HTR-8/SVneo (cell line): ENCODE measurements at regions not wholly inside any gene's neighbourhood (a gene's known extent, or its start where the extent isn't known, plus 50 kb on each side); places are given as distances from the start of the nearest gene placed in this dataset.
"Not testable (repeated sequence)": the region's sequence is repeated elsewhere in the genome, so short reads cannot be mapped to it uniquely, and the experiment has no call there.

Experiments used
- DNase-seq: peaks from one replicate; pipeline ENCODE4 v3.0.0; 2011; ENCODE audit warnings: low spot score, mixed read lengths; ENCODE audit not compliant: insufficient read length
- FAIRE-seq: peaks from 2 replicates; lab custom pipeline; 2011; peaks lifted over from hg19 to GRCh38; lab: Jason Lieb, UNC

DNA sequence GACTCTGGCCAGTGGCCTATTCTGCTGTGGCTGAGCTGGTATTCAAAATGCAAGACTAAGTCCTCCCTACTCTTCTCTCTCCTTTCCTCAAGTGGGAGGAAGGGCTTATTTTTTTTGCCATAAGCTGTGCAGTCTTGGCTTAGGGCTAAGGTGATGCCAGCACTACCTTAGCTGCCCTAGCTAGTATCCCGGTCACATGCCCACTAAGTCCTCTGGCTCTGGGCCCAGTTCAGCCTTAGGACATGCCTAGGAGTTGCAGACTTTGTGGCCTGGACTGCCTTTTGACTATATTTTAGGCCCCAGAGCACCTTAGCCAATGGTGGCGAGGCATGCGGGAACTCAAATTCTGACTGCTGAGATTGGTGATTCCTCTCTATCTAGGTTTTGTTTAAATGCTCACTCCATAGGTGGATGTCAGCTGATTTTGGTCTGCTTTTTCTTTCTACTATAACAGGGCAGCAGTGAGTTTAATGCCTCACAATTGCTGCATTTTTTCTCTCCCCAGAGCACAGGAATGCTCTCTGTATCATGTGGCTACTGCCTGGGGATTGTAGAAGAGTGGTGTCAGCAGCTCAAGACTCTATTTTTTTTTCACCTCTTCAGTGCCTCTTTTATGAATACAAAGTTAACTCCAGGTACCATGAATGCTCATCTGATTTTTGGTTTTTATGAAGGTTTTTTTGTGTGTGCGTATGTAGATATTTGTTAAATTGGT is 472.9 kb upstream of the GRID2 start:
- DNase-seq (no peak), FAIRE-seq (no peak)

DNA sequence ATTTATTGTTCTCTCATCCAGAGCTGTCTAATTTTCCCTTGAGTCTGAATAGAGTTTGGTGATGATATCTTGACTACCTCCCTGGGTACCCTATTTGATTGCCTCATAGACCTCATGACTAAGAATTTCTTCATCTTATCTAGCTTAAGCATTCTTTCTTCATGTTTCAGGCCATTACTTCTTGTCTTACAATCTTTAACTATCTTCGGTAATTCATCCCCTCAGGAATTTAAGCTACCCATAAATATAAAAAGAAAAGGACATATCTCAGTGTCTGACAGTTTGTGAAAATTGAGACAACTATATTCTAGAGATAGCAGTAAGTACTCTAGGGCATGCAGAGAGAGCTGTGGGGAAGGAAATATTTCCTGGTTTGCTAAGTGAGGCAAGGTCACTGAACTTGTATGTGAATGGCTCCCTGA is 466.1 kb upstream of the GRID2 start:
- DNase-seq, result peak; percentile 32
- no peak for FAIRE-seq

DNA sequence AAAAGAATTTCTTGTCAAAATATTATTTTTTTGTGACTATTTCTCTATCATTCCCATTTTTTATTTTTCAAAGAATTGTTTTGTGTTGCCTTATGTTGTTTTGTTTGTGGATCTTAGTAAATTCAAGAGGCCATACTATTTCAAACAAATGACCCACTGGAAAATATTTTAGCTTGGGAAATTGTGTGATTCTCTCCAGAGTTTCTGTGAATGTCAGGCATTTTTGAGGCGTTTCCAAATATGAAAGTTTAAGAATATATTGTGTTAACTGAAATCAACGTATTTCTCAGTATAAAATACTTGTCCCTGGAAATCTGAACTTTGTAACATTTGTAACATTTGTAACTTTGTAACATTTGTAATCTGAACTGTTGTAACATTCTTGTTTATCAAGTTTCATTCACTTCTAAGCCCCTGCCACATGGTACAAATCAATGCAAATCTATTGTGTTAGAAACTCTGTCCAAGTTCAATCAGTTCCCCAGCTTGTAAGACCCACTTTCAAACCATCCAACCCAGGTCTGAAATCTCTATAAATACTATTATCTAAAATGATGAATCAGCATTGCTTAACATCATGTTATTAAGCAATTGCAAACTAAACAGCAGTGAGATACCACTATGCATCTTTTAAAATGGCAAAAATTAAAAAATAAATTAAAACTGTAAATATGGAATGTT is 465.4 kb upstream of the GRID2 start:
- no peak for FAIRE-seq
- DNase-seq, result no peak

DNA sequence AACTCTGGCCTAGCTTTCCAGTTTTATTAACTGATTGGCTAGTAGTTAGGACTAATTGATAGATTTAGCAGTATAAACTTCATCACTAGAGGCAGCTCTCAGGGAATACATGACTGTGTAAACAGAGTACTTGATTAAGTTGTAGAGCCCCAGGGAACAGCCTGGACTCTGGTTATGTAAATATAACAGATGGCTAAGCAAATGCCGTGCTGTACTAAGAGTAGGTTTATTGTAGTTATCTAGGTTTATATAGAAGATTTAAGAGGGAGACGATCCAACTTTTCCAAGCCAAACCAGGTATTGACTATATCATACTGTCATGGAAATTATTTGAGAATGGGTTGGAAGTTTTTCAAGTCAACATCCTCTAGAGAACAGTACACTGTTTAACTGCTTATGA is 463.4 kb upstream of the GRID2 start:
- no peak for DNase-seq
- FAIRE-seq, result no peak

DNA sequence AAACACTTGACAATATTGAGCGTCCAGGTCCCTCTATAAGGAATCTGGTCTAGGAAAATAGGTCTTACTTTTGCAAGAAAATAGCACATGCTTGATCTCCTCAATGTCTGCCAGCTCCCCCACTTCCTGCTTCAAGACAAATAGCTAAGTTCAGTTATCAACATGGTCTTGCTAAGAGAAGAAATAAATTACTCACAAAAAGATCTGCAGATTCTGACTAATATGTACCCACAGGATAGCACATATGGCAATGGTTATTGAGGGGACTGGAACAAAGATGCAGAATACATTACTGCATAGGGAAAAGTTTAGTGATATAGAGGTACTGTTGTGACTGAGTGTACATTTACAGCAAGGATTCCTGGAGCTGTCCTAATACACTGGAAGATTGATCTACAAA is 457.5 kb upstream of the GRID2 start:
- no peak for FAIRE-seq
- DNase-seq, result no peak

DNA sequence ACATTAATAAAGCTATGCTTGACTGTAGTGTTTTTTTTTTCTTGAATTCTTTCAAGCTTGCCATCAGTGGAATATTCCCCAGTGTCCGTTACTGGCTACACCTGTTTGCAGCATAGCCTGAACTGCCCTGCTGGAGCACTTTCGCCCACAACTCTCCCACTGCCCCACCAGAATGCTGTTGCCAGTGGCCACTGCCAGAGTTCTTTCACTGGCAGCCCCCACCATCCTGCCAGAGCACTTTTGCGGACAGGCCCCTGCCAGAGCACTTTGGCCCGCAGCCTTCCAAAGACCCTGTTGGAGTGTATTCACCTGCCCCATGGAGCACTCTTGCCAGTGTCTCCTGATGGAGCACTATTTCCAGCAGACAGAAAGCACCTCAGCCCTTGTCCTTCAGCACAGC is 452.3 kb upstream of the GRID2 start:
- DNase-seq (no peak), FAIRE-seq (no peak)

DNA sequence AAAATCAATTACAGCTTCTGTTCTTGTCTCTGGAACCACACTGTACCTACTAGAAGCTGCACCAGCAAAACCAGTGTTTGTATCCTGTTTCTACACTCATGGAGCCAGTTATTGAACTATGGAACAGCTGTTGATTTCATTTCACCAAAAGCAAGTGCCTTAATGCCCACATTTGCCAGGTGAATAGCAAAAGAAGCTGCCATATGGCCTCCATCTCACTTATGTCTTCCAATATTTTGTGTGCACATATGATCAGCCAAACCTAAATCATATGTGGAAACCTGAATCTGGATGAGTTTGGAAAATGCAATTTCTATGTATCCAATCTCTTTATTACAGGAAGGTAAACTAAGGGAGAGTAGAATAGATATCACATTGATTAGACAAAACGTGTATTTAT is 415.8 kb upstream of the GRID2 start:
- DNase-seq (no peak), FAIRE-seq (no peak)

DNA sequence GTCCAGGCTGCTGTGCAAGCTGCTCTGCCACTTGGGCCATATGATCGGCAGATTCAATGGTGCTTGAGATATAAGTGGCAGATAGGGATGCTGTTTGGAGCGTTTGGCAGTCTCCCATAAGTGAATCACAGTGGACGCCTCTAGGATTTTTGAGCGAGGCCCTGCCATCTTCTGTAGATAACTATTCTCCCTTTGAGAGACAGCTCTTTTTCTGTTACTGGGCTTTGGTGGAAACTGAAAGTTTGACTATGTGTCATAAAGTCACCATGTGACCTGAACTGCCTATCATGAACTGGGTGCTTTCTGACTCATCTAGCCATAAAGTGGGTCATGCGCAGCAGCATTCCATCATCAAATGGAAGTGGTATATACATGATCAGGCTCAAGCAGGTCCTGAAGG is 412.5 kb upstream of the GRID2 start:
- not testable (repeated sequence) for FAIRE-seq, DNase-seq

DNA sequence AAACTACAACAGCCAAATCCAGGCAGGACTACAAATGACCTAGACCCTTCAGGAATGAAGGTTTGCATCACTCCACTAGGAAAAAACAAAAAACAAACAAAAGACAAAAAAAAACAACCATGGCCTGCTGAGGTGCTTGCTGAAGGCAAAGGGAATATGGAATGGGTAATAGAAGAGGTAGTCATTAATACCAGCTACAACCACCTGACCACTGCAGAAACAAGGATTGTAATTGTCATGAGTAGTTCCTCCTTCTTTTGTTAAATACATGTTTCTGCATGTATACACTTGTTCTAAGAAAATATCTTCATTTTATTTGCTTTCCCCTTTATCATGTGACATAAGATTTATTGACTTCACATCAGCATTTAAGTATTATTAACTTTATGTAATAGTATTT is 409.8 kb upstream of the GRID2 start:
- no peak for FAIRE-seq
- DNase-seq, result no peak

DNA sequence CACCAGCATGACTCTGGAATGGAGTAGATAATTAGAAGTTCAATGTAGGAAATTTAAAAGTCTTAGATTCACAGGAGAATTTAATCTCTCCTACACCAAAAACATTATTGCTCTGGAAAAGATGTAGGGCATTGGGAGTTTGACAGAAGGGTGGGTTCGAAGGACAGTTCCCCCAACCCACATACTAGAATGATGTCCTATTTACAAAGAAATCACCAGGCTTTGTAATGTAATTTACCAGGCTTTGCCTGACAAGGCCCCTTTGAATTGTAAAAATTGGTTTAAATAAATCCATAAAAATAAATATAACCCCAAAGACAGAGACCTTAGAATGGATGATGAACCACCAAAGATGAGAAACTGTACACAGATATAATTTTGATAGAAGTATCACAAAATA is 399.2 kb upstream of the GRID2 start:
- no peak for FAIRE-seq
- DNase-seq, result no peak

DNA sequence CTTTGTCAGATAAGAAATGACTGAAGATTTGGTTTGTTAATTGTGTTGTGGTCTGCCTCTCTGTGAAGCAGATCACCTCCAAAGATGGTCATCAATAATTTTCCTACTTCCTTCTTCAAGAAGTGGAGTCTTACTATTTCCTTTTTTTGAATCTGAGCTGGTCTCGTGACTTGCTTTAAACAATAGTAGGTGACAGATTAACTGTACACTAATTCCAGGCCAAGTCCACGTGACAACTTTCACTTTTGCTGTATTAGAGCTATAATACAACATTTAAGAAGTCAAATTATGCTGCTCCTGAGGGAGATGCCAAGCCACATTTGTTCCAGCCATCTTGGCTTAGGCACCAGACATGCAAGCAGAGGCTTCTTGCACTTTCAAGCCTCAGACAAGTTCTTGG is 393.8 kb upstream of the GRID2 start:
- DNase-seq (no peak), FAIRE-seq (no peak)

DNA sequence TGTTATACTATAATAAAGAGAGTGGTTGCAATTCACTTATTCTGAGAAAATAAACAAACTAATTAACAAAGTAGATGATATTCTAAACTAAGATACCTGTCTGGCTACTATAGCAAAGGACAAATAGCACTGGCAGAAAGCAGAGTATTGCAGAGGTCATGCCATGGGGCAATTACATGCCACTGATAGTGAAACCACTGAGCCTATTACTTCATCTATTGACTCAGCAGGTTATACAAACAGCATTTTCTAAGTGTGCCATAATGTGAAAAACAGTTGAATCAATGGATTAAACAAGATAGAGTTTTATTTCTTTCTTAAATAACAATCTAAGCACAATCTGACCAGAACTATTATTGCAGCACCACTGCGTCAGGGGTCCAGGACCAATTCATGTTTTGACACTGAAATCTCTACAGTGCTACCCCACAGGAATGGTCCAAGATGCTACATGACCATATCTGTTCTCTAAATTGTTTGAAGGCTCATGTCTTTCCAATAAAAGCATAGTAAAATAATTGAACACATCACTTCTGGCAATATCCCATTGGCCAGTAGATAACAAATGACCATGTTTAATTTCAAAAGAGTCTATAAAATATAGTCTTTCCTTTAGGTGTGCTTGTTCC is 389.5 kb upstream of the GRID2 start:
- DNase-seq (no peak), FAIRE-seq (no peak)

DNA sequence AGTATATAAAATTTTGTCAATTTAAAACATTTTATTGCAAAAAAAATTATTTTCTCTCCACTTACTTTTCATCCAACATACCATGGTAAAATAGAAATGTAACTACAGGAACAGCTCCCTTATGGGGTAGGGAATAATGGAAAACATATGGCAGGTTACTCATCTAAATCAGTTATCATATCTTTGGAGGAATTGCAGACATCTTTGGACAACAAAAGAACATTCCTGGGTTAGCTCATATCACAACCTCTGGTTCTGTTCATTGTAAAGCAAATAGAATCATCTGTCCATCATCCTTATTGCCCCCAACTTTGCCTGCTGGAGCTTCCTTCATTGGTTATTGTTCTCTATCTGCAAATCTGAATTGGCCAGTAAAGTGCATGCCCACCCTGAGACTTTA is 387.5 kb upstream of the GRID2 start:
- DNase-seq (no peak), FAIRE-seq (no peak)

DNA sequence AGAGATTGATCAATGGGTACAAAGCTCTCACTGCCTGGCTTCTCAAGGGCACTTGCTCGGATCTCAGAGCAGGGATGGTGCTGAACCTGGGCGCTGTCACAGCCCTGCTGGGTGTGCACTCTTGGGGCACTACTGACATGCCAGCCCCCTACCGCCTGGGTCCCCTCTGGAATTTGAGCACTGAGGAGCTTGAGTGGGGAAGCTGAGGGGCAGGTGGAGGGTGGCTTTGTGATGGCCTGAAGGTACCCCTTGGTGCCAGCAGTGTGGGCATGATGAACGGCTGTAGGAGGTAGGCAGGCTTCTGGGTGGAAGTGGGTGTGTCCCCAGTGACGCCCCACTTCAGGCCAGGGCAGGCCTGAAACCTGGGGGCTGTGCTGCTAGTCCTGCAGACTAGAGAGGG is 379.1 kb upstream of the GRID2 start:
- no peak for FAIRE-seq

DNA sequence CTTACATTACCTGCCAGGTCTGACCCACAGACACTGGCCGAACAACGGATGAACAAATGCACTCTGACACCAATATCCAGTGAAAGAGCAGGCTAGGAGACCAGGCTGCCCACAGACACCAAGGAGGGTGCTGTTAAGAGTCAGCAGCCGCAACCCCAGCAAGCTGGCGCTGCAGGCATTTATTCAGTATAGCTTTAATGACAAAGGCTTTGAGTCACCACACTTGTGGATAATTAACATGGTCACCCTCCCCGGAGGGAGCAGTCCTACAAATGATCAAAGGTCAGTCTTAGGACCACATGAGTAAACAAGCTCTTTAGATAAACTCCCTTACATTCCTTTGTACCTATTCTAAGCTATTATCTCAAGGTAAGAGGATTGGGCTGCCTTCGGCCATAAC is 368.5 kb upstream of the GRID2 start:
- DNase-seq, result no peak
- FAIRE-seq, result no peak

More for the DNA sequence above, 379.1 kb upstream of the GRID2 start:
- DNase-seq, result no peak

DNA sequence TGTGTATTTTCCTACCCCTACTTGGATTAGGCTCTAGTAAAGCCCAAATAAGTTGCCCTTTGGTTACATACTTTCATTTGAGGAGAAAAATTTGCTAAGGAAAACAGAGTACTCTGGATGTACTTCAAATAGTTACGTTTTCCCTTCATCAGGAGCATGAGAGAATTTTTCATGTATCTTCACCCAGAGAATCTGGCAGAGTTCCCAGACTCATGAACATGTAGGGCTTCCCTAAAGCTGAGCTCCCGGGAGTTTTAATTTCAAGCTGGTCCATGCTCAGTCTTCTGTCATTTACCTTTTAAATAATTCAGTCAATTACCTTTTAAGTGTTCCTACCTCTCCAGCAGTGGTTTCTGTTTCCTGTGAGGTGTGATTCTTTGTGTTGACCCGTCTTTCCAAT is 367.5 kb upstream of the GRID2 start:
- FAIRE-seq, result no peak
- no peak for DNase-seq

DNA sequence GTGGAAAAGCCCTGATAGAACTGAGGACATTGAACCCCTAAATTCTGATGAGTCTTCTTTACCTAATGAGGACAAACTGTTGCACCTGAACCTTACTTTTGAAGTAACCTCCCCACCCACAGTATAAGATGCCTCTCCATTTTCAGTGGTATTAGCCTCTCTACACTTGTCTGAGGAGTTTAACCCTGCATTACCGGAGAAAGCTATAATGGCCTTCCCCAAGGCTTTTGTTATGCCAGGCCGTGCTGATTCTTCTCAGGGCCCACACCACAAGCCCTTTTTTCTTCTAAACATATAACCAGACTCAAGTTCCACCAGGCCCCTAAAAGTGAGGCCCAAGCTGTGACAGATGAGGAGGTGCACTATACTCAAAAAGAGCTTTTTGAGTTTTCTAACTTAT is 345.8 kb upstream of the GRID2 start:
- DNase-seq (no peak), FAIRE-seq (no peak)

DNA sequence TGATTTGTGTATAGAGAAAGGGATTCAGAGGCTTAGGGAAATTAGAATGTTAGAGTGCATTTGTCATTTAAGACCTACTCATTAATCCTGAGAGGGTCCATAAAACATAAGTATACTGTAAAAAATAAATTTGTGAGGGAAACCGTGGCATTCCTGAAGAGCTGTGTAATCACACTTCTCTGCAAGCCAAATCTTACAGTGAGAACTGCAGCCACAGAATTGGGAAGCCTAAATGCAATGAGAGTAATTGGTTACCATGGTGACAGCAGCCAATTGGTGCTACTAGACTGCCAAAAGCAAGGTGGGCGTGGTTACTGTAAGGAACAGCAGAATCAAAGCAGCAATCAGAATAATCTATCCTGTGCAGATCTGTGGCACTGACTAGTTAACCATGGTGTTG is 345.2 kb upstream of the GRID2 start:
- no peak for FAIRE-seq

DNA sequence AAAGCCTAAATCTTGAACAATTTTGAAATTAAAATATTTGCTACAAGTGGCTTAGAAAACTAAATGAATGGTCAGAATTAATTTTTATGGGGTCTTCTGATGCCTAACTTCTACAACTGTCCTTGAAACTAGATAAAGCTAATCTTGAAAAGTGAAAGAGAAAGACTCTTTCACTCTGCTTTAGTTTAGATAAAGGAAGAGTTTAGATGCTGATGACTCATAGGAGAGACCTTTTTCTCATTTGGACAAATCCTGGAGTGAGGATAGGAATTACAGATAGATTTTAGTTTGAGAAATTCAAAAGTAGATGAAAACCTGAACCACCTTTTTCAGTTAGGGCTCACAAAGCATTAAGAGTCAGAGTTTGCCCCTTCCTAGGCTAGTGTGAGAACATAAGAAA is 342.3 kb upstream of the GRID2 start:
- FAIRE-seq (no peak), DNase-seq (no peak)

More for the DNA sequence above, 345.2 kb upstream of the GRID2 start:
- DNase-seq, result no peak

DNA sequence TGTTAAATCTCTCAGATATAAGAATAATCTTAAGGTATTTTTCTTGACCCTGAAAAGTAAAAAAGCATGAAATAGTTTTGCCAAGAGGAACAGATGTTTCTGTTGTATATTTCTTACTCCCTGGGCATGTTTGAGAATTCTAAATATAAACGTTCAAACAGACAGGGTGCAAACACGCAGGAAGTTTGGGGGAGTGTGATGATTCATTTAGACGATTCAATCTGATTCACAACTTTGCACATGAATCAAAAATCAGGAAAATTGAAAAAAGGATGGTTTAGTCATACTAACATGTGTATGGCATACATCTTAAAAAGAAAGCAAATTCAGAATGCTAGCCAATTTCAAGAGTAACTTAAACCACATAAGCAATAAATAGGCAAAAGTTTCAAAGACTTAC is 340.3 kb upstream of the GRID2 start:
- no peak for DNase-seq
- FAIRE-seq, result no peak

DNA sequence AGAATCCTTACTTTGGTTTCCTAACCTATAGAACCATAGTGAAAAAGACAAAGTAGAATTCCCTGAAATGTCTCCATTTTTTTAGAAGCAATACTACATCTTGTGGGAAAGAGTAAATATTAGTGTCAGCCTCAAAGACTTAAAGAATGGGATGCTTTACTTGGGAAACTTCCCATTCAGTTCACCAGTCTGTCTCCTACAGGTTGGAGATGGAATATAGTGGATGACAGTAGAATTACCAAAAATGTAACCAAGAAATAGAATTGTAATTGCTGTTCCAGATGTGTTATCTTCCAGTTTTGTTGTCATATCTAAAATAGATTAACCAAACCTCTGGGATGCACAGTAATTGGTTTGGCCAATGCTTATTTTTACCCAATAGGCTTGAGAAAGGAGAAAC is 338.6 kb upstream of the GRID2 start:
- FAIRE-seq, result no peak

More for the DNA sequence above, 338.6 kb upstream of the GRID2 start:
- DNase-seq, result no peak
